OCI-LY3 (cell line): ENCODE measurements at regions not wholly inside any gene's neighbourhood (a gene's known extent, or its start where the extent isn't known, plus 50 kb on each side); places are given as distances from the start of the nearest gene placed in this dataset.

Source experiments
- CTCF ChIP-seq: fragments of 200-600, 300-600 bp; sonication (generic); IDR thresholded peaks from 2 replicates; pipeline ENCODE4 v1.5.1; 2014; ENCODE audit warnings: antibody characterized with exemption, low read length, low read depth
- EZH2phosphoT487 ChIP-seq: fragments of 200-600 bp; shearing (Covaris generic); IDR thresholded peaks from 2 replicates; pipeline ENCODE4 v1.6.1; 2018; ENCODE audit warnings: antibody characterized with exemption, mixed run types, low read depth

GRCh38 chr14:56057071-56057741 is 61.0 kb upstream of the PELI2 start:
- no peak for TF ChIP-seq CTCF
- no peak for TF ChIP-seq EZH2phosphoT487
